Upper lobe of left lung (tissue), 6 donors: ENCODE measurements at regions not wholly inside any gene's neighbourhood (a gene's known extent, or its start where the extent isn't known, plus 50 kb on each side); places are given as distances from the start of the nearest gene placed in this dataset.

Source experiments
- ATAC-seq, 2 donors: fragments of 200-7000 bp; cut with Tn5 transposase; one replicate each; pipeline ENCODE4 v1.9.1; 2022; ENCODE audit warnings: mild to moderate bottlenecking in 2 of 2, moderate library complexity in 2 of 2; ENCODE audit not compliant: low FRiP score in 2 of 2
- DNase-seq, 2 donors: peaks; one replicate each; pipeline ENCODE4 v3.0.0-alpha.2; 2019 to 2020
- H3K27ac ChIP-seq, 4 donors: fragments of 200-600 bp; sonication (generic); one replicate each; pipeline ENCODE4 v1.5.1; 2016 to 2019
- H3K27me3 ChIP-seq, 4 donors: fragments of 200-600 bp; sonication (generic); one replicate each; pipeline ENCODE4 v1.5.1; 2017 to 2019
- H3K36me3 ChIP-seq, 4 donors: fragments of 200-600 bp; sonication (generic); one replicate each; pipeline ENCODE4 v1.5.1; 2016 to 2019
- H3K4me1 ChIP-seq, 4 donors: fragments of 200-600 bp; sonication (generic); one replicate each; pipeline ENCODE4 v1.5.1; 2018 to 2019
- H3K4me3 ChIP-seq, 4 donors: fragments of 200-600 bp; sonication (generic); one replicate each; pipeline ENCODE4 v1.5.1; 2017 to 2019; ENCODE audit warnings: mild to moderate bottlenecking in 2 of 4, moderate library complexity in 1 of 4
- H3K9me3 ChIP-seq, 4 donors: fragments of 200-600 bp; sonication (generic); one replicate each; pipeline ENCODE4 v1.5.1; 2018 to 2019
- CTCF ChIP-seq, 6 experiments: fragments of 450-650 bp in 4 of 6; fragments of 200-600 bp in 2 of 6; sonication (generic) in 2 of 6; IDR thresholded peaks; one replicate each; pipeline ENCODE4 v1.5.1; 2016 to 2019; ENCODE audit warnings: antibody characterized with exemption in 6 of 6
- EP300 ChIP-seq, 4 donors: sonication (generic); formaldehyde crosslinking; IDR thresholded peaks; one replicate each; pipeline ENCODE4 v1.5.1; 2017; ENCODE audit warnings: antibody characterized with exemption in 4 of 4, control low read depth in 2 of 4
- POLR2A ChIP-seq, 4 donors: fragments of 450-650 bp; IDR thresholded peaks; one replicate each; pipeline ENCODE4 v1.5.1; 2016 to 2017; ENCODE audit warnings: antibody characterized with exemption in 4 of 4, mild to moderate bottlenecking in 2 of 4
- POLR2AphosphoS5 ChIP-seq, 2 donors: sonication (generic); formaldehyde crosslinking; IDR thresholded peaks; one replicate each; pipeline ENCODE4 v1.5.1; 2017; ENCODE audit warnings: antibody characterized with exemption in 2 of 2
- WGBS, 2 donors: methylation state at CpG; one replicate each; pipeline ENCODE4 v1.1.5; 2017 to 2018; 5-methylcytosine and 5-hydroxymethylcytosine counted together
- donor health status: DM: no; HTN: no; CAD: no; lungs with moderate emphysema.
- donor health status: DM: no; HTN: yes; CAD: no; lungs with severe emphysema.

- Histone ChIP-seq H3K4me1 (no peaks in the 10 kb centered on the region), H3K4me3 (no peak overlapping the region), H3K9me3 (no peaks in the 10 kb centered on the region), H3K27ac (no peak overlapping the region), H3K36me3 (no peaks in the 10 kb centered on the region), H3K27me3 (no peaks in the 10 kb centered on the region)
- no peak for ATAC-seq
- 52 to 59% methylated on average over 1 of the region's 1 CpG for WGBS, 2 donors
- no peak for TF ChIP-seq EP300 (IDR thresholded peaks at IDR 0.05)
- no peak for DNase-seq
These were observed 160.2 kb downstream of the PMAIP1 start for GRCh38 chr18:60060026-60060425.

GRCh38 chr18:60059216-60059615, 159.4 kb downstream of the PMAIP1 start:
- Histone ChIP-seq H3K27ac (no peak overlapping the region), H3K9me3 (no peaks in the 10 kb centered on the region), H3K27me3 (no peaks in the 10 kb centered on the region), H3K4me3 (no peak overlapping the region), H3K36me3 (no peaks in the 10 kb centered on the region), H3K4me1 (no peaks in the 10 kb centered on the region)
- no peak for TF ChIP-seq EP300 (IDR thresholded peaks at IDR 0.05)
- no peak for TF ChIP-seq POLR2A (IDR thresholded peaks at IDR 0.05)
- no peak for TF ChIP-seq POLR2AphosphoS5 (IDR thresholded peaks at IDR 0.05)
- no peak for TF ChIP-seq CTCF (IDR thresholded peaks at IDR 0.05)
- WGBS, 2 donors: 82 to 87% methylated on average over 3 of the region's 3 CpGs
- no peak for DNase-seq
- ATAC-seq: no peak

GRCh38 chr18:60053747-60054304, 154.0 kb downstream of the PMAIP1 start:
- ATAC-seq: no peak

GRCh38 chr18:60050821-60051220, 151.0 kb downstream of the PMAIP1 start:
- no peaks in the 10 kb centered on the region for H3K36me3 ChIP-seq
- TF ChIP-seq CTCF (IDR thresholded peaks at IDR 0.05) (no peak), EP300 (IDR thresholded peaks at IDR 0.05) (no peak), POLR2A (IDR thresholded peaks at IDR 0.05) (no peak), POLR2AphosphoS5 (IDR thresholded peaks at IDR 0.05) (no peak)
- DNase-seq (no peak), ATAC-seq (no peak)
- WGBS, 2 donors: 81 to 82% methylated on average over 1 of the region's 1 CpG
- no peak overlapping the region for H3K4me3 ChIP-seq
- no peak overlapping the region for H3K27ac ChIP-seq
- no peaks in the 10 kb centered on the region for H3K9me3 ChIP-seq
- H3K4me1 ChIP-seq: no peaks in the 10 kb centered on the region
- no peaks in the 10 kb centered on the region for H3K27me3 ChIP-seq

More at GRCh38 chr18:60053747-60054304, 154.0 kb downstream of the PMAIP1 start:
- Histone ChIP-seq H3K36me3 (no peaks in the 10 kb centered on the region), H3K27me3 (no peaks in the 10 kb centered on the region), H3K4me3 (no peak overlapping the region), H3K27ac (no peak overlapping the region), H3K9me3 (no peaks in the 10 kb centered on the region), H3K4me1 (no peaks in the 10 kb centered on the region)
- no peak for DNase-seq
- TF ChIP-seq POLR2A (IDR thresholded peaks at IDR 0.05): no peak
- TF ChIP-seq EP300 (IDR thresholded peaks at IDR 0.05): no peak
- TF ChIP-seq CTCF (IDR thresholded peaks at IDR 0.05): no peak
- TF ChIP-seq POLR2AphosphoS5 (IDR thresholded peaks at IDR 0.05): no peak
- 75 to 83% methylated on average over 8 of the region's 8 CpGs for WGBS, 2 donors

- Histone ChIP-seq H3K27ac (no peak overlapping the region), H3K4me3 (no peak overlapping the region), H3K27me3 (no peaks in the 10 kb centered on the region), H3K4me1 (no peaks in the 10 kb centered on the region), H3K36me3 (no peaks in the 10 kb centered on the region), H3K9me3 (no peaks in the 10 kb centered on the region)
- TF ChIP-seq POLR2AphosphoS5 (IDR thresholded peaks at IDR 0.05) (no peak), POLR2A (IDR thresholded peaks at IDR 0.05) (no peak), CTCF (IDR thresholded peaks at IDR 0.05) (no peak), EP300 (IDR thresholded peaks at IDR 0.05) (no peak)
- ATAC-seq (no peak), DNase-seq (no peak)
These were observed 149.4 kb downstream of the PMAIP1 start for GRCh38 chr18:60049172-60049571.
